Testis (tissue), 2 donors: ENCODE measurements at regions not wholly inside any gene's neighbourhood (a gene's known extent, or its start where the extent isn't known, plus 50 kb on each side); places are given as distances from the start of the nearest gene placed in this dataset.
A peak's percentile ranks its signal among the peaks of the same experiment; 100 is the strongest.

ENCODE experiments used
- DNase-seq: peaks from one replicate; pipeline ENCODE4 v3.0.0-alpha.2; 2019
- H3K27ac ChIP-seq, 2 donors: fragments of 200-600 bp; sonication (generic); one replicate each; pipeline ENCODE4 v1.5.1; 2019
- H3K27me3 ChIP-seq: fragments of 200-600 bp; sonication (generic); one replicate; pipeline ENCODE4 v1.5.1; 2019
- H3K36me3 ChIP-seq: fragments of 200-600 bp; sonication (generic); one replicate; pipeline ENCODE4 v1.5.1; 2017; ENCODE audit warnings: low read depth; ENCODE audit errors: missing control alignments
- H3K4me1 ChIP-seq: fragments of 200-600 bp; sonication (generic); one replicate; pipeline ENCODE4 v1.5.1; 2019
- H3K4me3 ChIP-seq, 2 donors: fragments of 200-600 bp; sonication (generic); one replicate each; pipeline ENCODE4 v1.5.1; 2017 to 2019
- H3K9me3 ChIP-seq: fragments of 200-600 bp; sonication (generic); one replicate; pipeline ENCODE4 v1.5.1; 2017
- CTCF ChIP-seq, 3 experiments: fragments of 450-650 bp in 2 of 3; fragments of 200-600 bp in 1 of 3; sonication (generic) in 1 of 3; IDR thresholded peaks; one replicate each; pipeline ENCODE4 v1.5.1; 2016 to 2019; ENCODE audit warnings: antibody characterized with exemption in 3 of 3, mild to moderate bottlenecking in 2 of 3, moderate library complexity in 1 of 3
- POLR2A ChIP-seq: fragments of 450-650 bp; IDR thresholded peaks from one replicate; pipeline ENCODE4 v1.6.1; 2017; ENCODE audit warnings: antibody characterized with exemption, mild to moderate bottlenecking, moderate library complexity
- WGBS, 2 donors: methylation state at CpG; one replicate each; pipeline ENCODE4 v1.1.5; 2018; 5-methylcytosine and 5-hydroxymethylcytosine counted together
- intact Hi-C: fragments of 100-400 bp; cut with DNase I; formaldehyde crosslinking; loops from one replicate; pipeline ENCODE4 v1.15.1; 2023; ENCODE audit warnings: low total_unique reads

- Histone ChIP-seq H3K9me3 (no peaks in the 10 kb centered on the region), H3K4me3 (no peak overlapping the region), H3K36me3 (no peaks in the 10 kb centered on the region), H3K27ac (no peak overlapping the region), H3K4me1 (peaks cover 5% of the 10 kb centered on the region), H3K27me3 (no peaks in the 10 kb centered on the region)
- no peak for TF ChIP-seq POLR2A
- TF ChIP-seq CTCF (IDR thresholded peaks at IDR 0.05): no peak
- 77 to 86% methylated on average over 9 of the region's 9 CpGs for WGBS, 2 donors
- intact Hi-C loops: no loop called here
- DNase-seq: no peak
These were observed 75.7 kb upstream of the UBE3A start for GRCh38 chr15:25514522-25514921.

GRCh38 chr15:25512957-25513356, 74.1 kb upstream of the UBE3A start:
- no peak overlapping the region for H3K4me3 ChIP-seq
- TF ChIP-seq CTCF (IDR thresholded peaks at IDR 0.05) (no peak), POLR2A (no peak)
- H3K27ac ChIP-seq: no peak overlapping the region
- no peaks in the 10 kb centered on the region for H3K9me3 ChIP-seq
- intact Hi-C loops: no loop called here
- H3K36me3 ChIP-seq: no peaks in the 10 kb centered on the region
- WGBS, 2 donors: 83 to 86% methylated on average over 2 to 3 of the region's 3 CpGs
- DNase-seq: no peak
- no peaks in the 10 kb centered on the region for H3K27me3 ChIP-seq
- H3K4me1 ChIP-seq: peaks cover 5% of the 10 kb centered on the region

- Histone ChIP-seq H3K4me1 (peaks cover 5% of the 10 kb centered on the region), H3K36me3 (no peaks in the 10 kb centered on the region), H3K27ac (no peak overlapping the region), H3K27me3 (no peaks in the 10 kb centered on the region), H3K4me3 (no peak overlapping the region), H3K9me3 (no peaks in the 10 kb centered on the region)
- no peak for DNase-seq
- TF ChIP-seq CTCF (IDR thresholded peaks at IDR 0.05): no peak
- TF ChIP-seq POLR2A: no peak
- intact Hi-C loops: no loop called here
- 64 to 83% methylated on average over 4 of the region's 4 CpGs for WGBS, 2 donors
These were observed 71.3 kb upstream of the UBE3A start for GRCh38 chr15:25510146-25510545.

- WGBS, 2 donors: 55 to 56% methylated on average over 4 of the region's 4 CpGs
- no peak for DNase-seq
- intact Hi-C loops: no loop called here
- Histone ChIP-seq H3K36me3 (no peaks in the 10 kb centered on the region), H3K4me1 (peaks cover 5% of the 10 kb centered on the region), H3K4me3 (no peak overlapping the region), H3K27me3 (no peaks in the 10 kb centered on the region), H3K27ac (no peak overlapping the region), H3K9me3 (no peaks in the 10 kb centered on the region)
- TF ChIP-seq POLR2A (no peak), CTCF (IDR thresholded peaks at IDR 0.05) (no peak)
These were observed 70.9 kb upstream of the UBE3A start for GRCh38 chr15:25509703-25510102.

GRCh38 chr15:25508369-25509002, 69.7 kb upstream of the UBE3A start:
- no peaks in the 10 kb centered on the region for H3K36me3 ChIP-seq
- TF ChIP-seq CTCF (IDR thresholded peaks at IDR 0.05): peak; percentile 53 to 71 (median 66)
- no peak for TF ChIP-seq POLR2A
- WGBS, 2 donors: 52 to 61% methylated on average over 3 of the region's 3 CpGs
- peaks cover 5% of the 10 kb centered on the region for H3K4me1 ChIP-seq
- H3K9me3 ChIP-seq: no peaks in the 10 kb centered on the region
- no peak overlapping the region for H3K4me3 ChIP-seq
- no peaks in the 10 kb centered on the region for H3K27me3 ChIP-seq
- intact Hi-C loops: no loop called here
- H3K27ac ChIP-seq: no peak overlapping the region
- no peak for DNase-seq
